Lower leg skin (tissue), 3 donors: ENCODE measurements at regions not wholly inside any gene's neighbourhood (a gene's known extent, or its start where the extent isn't known, plus 50 kb on each side); places are given as distances from the start of the nearest gene placed in this dataset.
"Not testable (repeated sequence)": the region's sequence is repeated elsewhere in the genome, so short reads cannot be mapped to it uniquely, and the experiment has no call there.

ENCODE experiments used
- CTCF ChIP-seq, 3 donors: fragments of 450-650 bp; IDR thresholded peaks; one replicate each; pipeline ENCODE4 v1.5.1; 2016; ENCODE audit warnings: antibody characterized with exemption in 3 of 3, mild to moderate bottlenecking in 3 of 3, moderate library complexity in 2 of 3
- POLR2A ChIP-seq, 2 donors: fragments of 450-650 bp; IDR thresholded peaks; one replicate each; pipeline ENCODE4 v1.6.1; 2016 to 2017; ENCODE audit warnings: antibody characterized with exemption in 2 of 2, mild to moderate bottlenecking in 1 of 2, moderate library complexity in 1 of 2

- not testable (repeated sequence) for TF ChIP-seq CTCF, POLR2A (IDR thresholded peaks at IDR 0.05)
These were observed 286.1 kb upstream of the MTPN start for GRCh38 chr7:136263112-136263860.
